HG02763 (cell line): ENCODE measurements at regions not wholly inside any gene's neighbourhood (a gene's known extent, or its start where the extent isn't known, plus 50 kb on each side); places are given as distances from the start of the nearest gene placed in this dataset.

ENCODE experiments used
- ATAC-seq: cut with Tn5 transposase; IDR thresholded peaks from one replicate; pipeline ENCODE4 v1.9.1; 2021; ENCODE audit warnings: mild to moderate bottlenecking, moderate library complexity; ENCODE audit not compliant: unreplicated experiment

DNA sequence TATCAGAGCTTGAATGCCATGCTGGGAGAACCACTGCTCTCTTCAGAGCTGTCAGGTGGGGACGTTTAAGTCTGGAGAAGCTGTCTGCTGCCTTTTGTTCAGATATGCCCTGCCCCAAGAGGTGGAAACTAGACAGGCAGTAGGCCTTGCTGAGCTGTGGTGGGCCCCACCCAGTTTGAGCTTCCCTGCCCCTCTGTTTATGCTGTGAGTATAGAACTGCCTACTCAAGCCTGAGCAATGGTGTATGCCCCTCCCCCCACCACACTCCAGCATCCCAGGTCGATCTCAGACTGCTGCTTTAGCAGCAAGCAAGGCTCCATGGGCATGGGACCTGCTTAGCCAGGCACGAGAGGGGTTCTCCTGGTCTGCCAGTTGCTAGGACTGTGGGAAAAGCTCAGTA is 362.3 kb downstream of the FAM170A start:
- ATAC-seq, result no peak

- no peak for ATAC-seq
Observed at GRCh38 chr5:119996128-119996527, 366.8 kb downstream of the FAM170A start.

GRCh38 chr5:120007598-120007997 is 378.2 kb downstream of the FAM170A start:
- no peak for ATAC-seq

DNA sequence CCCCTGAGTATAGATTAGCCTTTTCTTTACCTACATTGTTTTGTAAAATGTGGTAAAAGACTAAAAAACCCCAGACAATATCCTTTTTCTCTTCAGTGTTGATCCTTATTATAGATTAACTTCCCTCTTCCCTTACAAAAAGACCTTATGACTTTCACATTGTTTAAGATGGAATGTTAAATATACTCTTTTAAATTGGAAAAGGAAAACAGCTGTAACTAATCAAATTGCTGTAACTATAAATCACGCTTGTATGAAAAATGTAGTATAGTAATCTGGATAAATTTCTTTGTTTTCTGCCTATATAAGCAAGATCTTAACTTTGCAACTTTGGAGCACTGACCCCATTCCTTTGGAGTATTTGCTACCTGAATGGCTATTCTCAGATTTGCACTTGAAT is 383.1 kb downstream of the FAM170A start:
- ATAC-seq, result no peak

DNA sequence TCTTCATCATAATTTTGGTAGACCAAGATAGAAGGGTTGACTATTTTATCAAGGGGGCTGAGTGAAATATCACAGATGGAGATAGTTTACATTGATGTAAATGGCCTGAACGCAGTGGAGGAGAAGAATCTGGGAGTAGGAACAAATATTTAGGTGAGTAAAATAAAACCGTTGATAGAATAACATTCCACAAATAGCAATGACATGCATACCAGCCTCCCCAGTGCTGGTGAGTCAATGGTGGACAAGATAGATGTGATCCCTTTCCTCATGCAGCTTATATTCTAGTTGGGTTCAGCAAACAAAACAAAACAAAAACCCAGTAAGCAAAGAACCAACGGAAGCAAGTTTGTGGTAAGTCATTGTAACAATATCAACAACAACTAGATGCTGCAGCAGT is 385.2 kb downstream of the FAM170A start:
- no peak for ATAC-seq

DNA sequence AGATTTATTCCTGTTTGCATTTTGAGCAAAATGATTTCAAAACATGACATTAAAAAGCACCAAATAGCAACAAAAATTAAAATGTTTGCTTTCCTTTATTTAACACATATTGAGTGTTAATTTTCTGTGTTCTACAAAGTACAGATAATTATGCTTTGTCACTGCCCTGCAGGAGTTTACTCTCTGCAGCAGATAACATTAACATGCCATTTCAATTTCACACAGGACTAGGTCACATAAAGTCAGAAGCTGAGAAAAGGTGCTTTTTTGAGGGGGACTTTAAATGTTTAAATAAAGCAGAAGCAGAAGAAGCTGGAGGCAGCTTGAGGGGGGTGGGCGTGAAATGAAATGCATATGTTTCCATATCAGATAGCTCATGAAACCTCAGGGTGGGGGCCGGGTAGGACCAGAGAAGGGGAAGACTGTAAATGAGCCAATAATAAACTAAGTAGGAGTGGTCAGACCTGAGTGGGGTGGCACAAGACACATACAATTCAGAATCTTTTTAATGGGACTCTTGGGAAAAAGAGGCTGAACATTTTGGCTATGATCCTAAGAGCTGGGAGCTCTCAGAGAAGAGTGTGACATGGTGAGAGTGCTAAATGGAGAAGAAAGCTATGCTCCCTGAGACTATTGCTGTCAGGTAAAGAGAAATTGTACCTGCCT is 387.5 kb downstream of the FAM170A start:
- ATAC-seq, result no peak

- ATAC-seq, result no peak
Observed at GRCh38 chr5:120017513-120017912, 388.2 kb downstream of the FAM170A start.

GRCh38 chr5:120035181-120035580 is 405.8 kb downstream of the FAM170A start:
- no peak for ATAC-seq

GRCh38 chr5:120035815-120036577 is 406.6 kb downstream of the FAM170A start:
- ATAC-seq, result no peak

DNA sequence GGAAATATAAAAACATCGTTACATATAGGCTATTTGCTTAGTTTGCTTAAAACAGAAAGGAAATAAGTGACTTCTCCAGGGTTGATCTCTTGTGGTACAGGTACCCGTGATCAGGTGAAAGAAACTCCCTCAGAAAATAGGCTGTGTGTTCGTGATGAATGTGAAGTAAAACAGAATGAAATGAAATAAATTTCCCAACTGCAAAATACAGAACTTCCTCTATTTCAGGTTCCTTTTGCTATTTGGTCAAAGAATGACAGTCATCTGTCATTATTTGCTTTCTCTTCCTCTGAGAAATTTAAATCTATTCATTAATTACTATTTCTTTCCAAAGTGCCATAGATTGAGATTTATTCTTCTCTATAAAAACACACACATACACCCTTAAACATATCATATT is 408.1 kb downstream of the FAM170A start:
- no peak for ATAC-seq

- no peak for ATAC-seq
Observed at GRCh38 chr5:120039111-120039510, 409.8 kb downstream of the FAM170A start.

DNA sequence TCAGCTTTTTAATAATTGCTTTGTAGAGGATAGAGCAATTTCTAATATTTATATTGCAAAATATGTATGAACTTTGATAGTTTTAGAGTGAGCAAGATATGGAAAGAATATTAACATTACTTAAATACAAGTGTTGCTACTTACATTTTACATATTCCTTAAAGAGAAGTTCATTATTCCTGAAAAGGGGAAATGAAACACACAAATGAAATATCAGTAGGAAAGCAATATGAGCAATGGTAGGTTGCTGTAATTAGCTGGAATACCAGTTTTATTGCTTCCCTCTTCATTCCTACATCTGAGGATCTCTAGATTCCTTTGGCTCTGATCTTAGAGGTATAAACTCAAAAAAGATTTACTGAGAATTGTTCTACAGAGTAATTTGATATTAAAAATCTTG is 414.1 kb downstream of the FAM170A start:
- ATAC-seq, result no peak

DNA sequence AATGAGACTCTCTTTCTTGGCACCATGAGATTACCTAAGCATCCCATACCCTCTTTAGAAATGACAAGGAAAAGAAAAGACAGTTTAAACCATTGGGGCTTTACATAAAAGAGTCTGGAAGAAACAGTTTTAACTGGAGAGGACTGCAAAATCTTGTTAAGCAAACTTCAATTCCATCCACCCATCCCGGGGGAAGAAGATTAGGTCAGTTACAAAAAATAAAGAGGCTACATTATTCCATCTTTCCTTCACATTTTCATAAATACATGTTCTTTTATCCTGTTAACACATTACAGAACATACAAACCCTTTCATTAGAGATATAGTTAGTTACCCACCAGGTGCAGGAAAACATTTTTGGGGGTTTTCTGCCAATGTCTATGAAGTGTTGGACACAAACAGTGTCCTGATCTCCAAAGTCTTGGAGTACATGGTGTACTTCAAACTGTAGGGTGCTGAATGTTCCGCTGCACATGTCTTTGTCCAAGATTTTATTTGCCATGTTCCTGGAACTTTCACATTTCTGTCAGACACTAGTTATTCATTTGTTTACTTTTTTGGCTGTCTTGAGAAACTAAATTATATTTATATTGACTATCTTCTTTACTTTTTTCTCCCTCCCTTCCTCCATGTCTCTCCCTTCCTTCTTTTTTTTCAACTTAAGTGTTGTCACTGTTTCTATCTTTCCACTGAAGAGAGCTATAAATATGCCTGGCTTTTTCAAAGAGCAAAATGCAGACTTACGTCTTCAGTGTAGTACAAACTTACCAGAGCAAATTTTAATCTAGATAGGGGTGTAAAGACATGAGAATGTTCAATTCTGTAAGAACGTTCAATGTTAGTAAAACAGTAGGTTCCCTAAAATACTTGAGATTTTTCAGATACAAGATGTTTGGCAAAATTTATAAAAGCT is 410.9 kb upstream of the PRR16 start:
- no peak for ATAC-seq

DNA sequence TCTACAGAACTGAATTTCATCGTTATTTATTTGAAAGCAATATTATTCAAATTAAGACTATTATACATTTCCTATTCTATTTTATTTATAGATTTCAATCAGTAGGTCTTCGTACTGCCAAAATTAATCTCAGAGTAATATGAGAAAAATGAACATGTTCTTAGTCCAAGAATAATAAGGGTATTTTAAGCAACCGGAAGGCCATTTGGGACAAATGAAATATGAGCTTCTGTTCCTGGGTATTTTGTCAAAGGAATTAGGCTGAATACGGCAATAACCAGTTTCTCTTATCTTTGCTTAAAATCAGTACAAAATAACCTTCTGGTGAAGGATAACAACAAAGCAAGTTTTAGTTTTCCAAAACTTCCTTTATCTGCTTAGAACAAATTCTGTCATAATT is 410.3 kb upstream of the PRR16 start:
- no peak for ATAC-seq

DNA sequence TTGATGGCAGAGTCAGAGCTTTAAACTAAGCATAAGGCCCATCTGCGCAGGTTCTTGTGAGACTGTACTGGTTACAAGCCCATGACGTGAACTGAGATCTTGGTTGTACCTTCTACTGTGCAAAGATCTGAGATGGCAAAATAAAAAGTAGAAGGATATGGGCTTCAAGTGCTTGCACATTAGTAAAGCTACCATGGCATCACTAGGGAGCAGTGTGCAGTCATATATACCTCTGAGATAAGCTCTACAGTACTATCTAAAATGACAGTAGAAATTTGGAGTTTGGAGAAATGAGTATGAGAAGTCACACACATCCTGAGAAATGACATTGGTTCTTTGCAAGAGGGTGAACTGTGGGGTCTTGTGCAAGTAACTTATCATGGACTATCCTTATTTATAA is 408.2 kb upstream of the PRR16 start:
- ATAC-seq, result no peak

DNA sequence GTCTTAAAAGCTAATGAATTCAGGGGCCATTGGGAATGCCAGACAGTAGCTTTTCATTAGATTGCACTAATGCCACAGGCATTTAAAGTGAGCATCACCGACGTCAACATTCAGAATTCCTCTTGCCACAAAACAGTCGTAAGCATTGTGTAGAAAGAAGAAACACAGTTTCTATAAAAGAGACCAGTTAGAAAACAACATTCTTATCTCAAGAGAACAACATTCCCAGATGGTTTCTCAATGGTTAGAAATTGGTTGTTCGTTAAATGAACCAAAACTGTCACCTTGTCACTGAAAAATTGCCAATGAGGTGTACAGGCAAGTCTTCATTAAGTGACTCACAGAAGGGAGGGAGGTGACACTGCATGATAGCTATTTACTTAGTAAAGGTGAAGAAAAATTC is 401.6 kb upstream of the PRR16 start:
- no peak for ATAC-seq

- ATAC-seq, result no peak
Observed at GRCh38 chr5:120072068-120072761, 391.9 kb upstream of the PRR16 start.

DNA sequence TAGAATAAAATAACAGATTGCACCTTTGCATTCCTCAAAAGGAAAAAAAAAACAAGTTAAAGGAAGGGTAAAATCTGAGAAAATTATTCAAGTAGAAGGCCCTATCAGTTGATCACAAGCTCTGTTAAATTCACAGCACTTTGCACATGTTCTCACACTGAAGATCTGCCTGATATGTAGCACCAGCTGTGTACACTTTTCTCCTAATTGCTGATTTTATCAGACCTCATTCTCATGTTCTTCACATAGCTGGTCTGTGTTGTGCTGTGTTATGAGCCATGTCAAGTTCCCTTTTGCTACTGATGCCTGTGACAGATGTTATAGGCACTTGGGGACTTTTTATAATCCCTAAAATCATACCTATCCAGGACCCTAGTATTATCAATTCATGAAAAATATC is 390.4 kb upstream of the PRR16 start:
- ATAC-seq, result no peak

- ATAC-seq, result no peak
Observed at GRCh38 chr5:120080781-120081180, 383.3 kb upstream of the PRR16 start.

- ATAC-seq, result no peak
Observed at GRCh38 chr5:120082316-120083068, 381.6 kb upstream of the PRR16 start.
